ENCODE measurements at regions not wholly inside any gene's neighbourhood (a gene's known extent, or its start where the extent isn't known, plus 50 kb on each side); places are given as distances from the start of the nearest gene placed in this dataset.

- DNase-seq (ENCODE audit: low read depth) = no peak
Measured at GRCh38 chr15:61480863-61481262, 251.8 kb upstream of the RORA start.

GRCh38 chr15:61480295-61480694, 251.2 kb upstream of the RORA start:
- no peak for DNase-seq (ENCODE audit: low read depth)

- no peak for DNase-seq (ENCODE audit: low read depth)
Measured at GRCh38 chr15:61479613-61480012, 250.5 kb upstream of the RORA start.

- no peak for DNase-seq (ENCODE audit: low read depth)
Measured at GRCh38 chr15:61476741-61477140, 247.6 kb upstream of the RORA start.

GRCh38 chr15:61474796-61475195, 245.7 kb upstream of the RORA start:
- DNase-seq (ENCODE audit: low read depth) = no peak

GRCh38 chr15:61467823-61468222, 238.7 kb upstream of the RORA start:
- DNase-seq (ENCODE audit: low read depth) = no peak

- DNase-seq (ENCODE audit: low read depth) = no peak
Measured at GRCh38 chr15:61459785-61460707, 230.9 kb upstream of the RORA start.

- no peak for DNase-seq (ENCODE audit: low read depth)
Measured at GRCh38 chr15:61457050-61457733, 228.1 kb upstream of the RORA start.

GRCh38 chr15:61449186-61449702, 220.1 kb upstream of the RORA start:
- no peak for DNase-seq (ENCODE audit: low read depth)

- DNase-seq (ENCODE audit: low read depth) = no peak
Measured at GRCh38 chr15:61447981-61448380, 218.9 kb upstream of the RORA start.

- DNase-seq (ENCODE audit: low read depth) = no peak
Measured at GRCh38 chr15:61444585-61444984, 215.5 kb upstream of the RORA start.

GRCh38 chr15:61442821-61443220, 213.7 kb upstream of the RORA start:
- DNase-seq (ENCODE audit: low read depth) = no peak

- DNase-seq (ENCODE audit: low read depth) = no peak
Measured at GRCh38 chr15:61441891-61442290, 212.8 kb upstream of the RORA start.

- no peak for DNase-seq (ENCODE audit: low read depth)
Measured at GRCh38 chr15:61426466-61426865, 197.4 kb upstream of the RORA start.

GRCh38 chr15:61425934-61426333, 196.8 kb upstream of the RORA start:
- DNase-seq (ENCODE audit: low read depth) = no peak

- no peak for DNase-seq (ENCODE audit: low read depth)
Measured at GRCh38 chr15:61422773-61423172, 193.7 kb upstream of the RORA start.

GRCh38 chr15:61421938-61422337, 192.8 kb upstream of the RORA start:
- DNase-seq (ENCODE audit: low read depth) = no peak

- no peak for DNase-seq (ENCODE audit: low read depth)
Measured at GRCh38 chr15:61421470-61421869, 192.4 kb upstream of the RORA start.

- no peak for DNase-seq (ENCODE audit: low read depth)
Measured at GRCh38 chr15:61420546-61420945, 191.4 kb upstream of the RORA start.

GRCh38 chr15:61415617-61416120, 186.6 kb upstream of the RORA start:
- no peak for DNase-seq (ENCODE audit: low read depth)

GRCh38 chr15:61411902-61412510, 182.9 kb upstream of the RORA start:
- DNase-seq (ENCODE audit: low read depth) = no peak

GRCh38 chr15:61410662-61411061, 181.6 kb upstream of the RORA start:
- no peak for DNase-seq (ENCODE audit: low read depth)
